ENCODE measurements at regions not wholly inside any gene's neighbourhood (a gene's known extent, or its start where the extent isn't known, plus 50 kb on each side); places are given as distances from the start of the nearest gene placed in this dataset.

- no peak for TF ChIP-seq MAZ (IDR thresholded peaks at IDR 0.05; ENCODE audit: borderline replicate concordance, low read depth, low read length)
- no peak for TF ChIP-seq CTCF (conservative IDR thresholded peaks at IDR 0.05; ENCODE audit: low read depth, low read length)
- no peak for TF ChIP-seq FOS (IDR thresholded peaks at IDR 0.05; ENCODE audit: low read depth, low read length)
- no peak for TF ChIP-seq CHD1 (IDR thresholded peaks at IDR 0.05; ENCODE audit: low read depth, low read length)
- TF ChIP-seq CEBPB (IDR thresholded peaks at IDR 0.05; ENCODE audit: low read depth, low read length) = no peak
- no peak for TF ChIP-seq POLR2A (IDR thresholded peaks at IDR 0.05; ENCODE audit: low read depth, low read length)
- TF ChIP-seq RFX5 (IDR thresholded peaks at IDR 0.05; ENCODE audit: low read depth, low read length) = no peak
- TF ChIP-seq RAD21 (IDR thresholded peaks at IDR 0.05; ENCODE audit: low read length) = no peak
- no peak for TF ChIP-seq RCOR1 (IDR thresholded peaks at IDR 0.05; ENCODE audit: insufficient replicate concordance, low read length)
- no peak for TF ChIP-seq ELK1 (IDR thresholded peaks at IDR 0.05; ENCODE audit: borderline replicate concordance, low read depth, low read length)
- no peak for TF ChIP-seq BHLHE40 (IDR thresholded peaks at IDR 0.05; ENCODE audit: low read depth, low read length)
These were observed 55.8 kb downstream of the CYRIA start for GRCh38 chr2:16609786-16610185.

All from IMR-90 (cell line).